GM18502 (cell line): ENCODE measurements at regions not wholly inside any gene's neighbourhood (a gene's known extent, or its start where the extent isn't known, plus 50 kb on each side); places are given as distances from the start of the nearest gene placed in this dataset.

Experiments used
- ATAC-seq: cut with Tn5 transposase; IDR thresholded peaks from one replicate; pipeline ENCODE4 v1.9.1; 2021; ENCODE audit warnings: mild to moderate bottlenecking; ENCODE audit not compliant: unreplicated experiment, poor library complexity

DNA sequence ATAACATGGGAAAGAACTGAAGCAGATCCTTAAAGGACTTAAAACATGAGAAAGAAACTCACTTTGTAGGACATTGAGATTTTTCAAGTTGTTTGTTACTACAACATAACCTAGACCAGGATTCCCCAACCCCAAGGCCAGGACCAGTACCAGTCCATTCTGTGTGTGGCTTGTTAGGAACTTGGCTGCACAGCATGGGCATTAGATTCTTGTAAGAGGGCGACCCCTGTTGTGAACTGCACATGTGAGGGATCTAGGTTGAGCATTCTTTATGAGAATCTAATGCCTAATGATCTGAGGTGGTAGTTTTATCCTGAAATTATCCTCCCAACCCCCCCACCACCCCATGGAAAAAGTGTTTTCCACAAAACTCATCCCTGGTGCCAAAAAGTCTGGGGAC, 566.1 kb downstream of the KCTD8 start:
- ATAC-seq, result no peak

DNA sequence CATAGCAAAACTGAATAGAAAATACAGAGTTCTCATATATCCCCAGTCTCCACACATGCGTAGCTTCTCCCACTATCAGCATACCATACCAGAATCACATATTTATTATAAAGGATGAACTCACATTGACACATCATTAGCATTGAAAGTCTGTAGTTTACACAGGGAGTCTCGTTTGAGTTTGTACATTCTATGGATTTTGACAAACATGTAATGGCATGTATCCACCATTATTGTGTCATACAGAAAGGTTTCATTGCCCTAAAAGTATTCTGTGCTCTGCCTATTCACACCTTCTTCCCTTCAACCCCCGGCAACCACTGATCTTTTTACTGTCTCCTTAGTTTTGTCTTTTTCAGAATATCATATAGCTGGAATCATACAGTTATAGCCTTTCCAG, 562.4 kb downstream of the KCTD8 start:
- ATAC-seq, result no peak

DNA sequence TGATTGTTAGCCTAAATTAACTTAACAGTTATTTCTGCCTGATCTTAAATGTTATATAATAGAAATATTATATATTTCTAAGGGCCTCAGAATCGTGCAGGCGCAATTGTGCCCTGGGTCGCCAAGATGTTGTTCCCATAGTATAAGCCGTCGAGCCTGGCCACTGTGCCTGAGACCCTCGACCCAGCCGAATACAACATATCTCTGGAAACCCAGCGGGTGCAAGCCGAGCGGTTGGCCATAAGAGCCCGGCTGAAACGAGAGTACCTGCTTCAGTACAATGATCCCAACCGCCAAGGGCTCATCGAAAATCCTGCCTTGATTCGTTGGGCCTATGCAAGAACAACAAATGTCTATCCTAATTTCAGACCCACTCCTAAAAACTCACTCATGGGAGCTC, 549.8 kb downstream of the KCTD8 start:
- no peak for ATAC-seq

DNA sequence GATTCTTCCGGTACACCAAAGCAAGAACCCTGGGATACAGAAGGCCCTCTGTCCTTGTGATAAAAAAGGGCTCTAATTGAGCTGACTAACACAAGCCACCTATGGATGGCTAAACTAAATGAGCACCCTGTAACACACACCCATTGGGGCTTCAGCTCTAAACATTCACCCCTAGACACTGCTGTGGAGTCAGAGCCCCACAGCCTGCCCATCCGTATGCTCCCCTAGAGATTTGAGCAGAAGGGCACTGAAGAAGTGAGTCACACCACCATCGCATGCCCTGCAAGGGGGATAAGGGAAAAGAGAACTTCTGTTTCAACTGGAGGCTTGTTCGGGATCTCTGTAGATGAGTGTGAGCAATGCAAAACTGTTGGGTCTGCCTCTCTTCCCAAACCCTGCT, 545.2 kb downstream of the KCTD8 start:
- no peak for ATAC-seq

DNA sequence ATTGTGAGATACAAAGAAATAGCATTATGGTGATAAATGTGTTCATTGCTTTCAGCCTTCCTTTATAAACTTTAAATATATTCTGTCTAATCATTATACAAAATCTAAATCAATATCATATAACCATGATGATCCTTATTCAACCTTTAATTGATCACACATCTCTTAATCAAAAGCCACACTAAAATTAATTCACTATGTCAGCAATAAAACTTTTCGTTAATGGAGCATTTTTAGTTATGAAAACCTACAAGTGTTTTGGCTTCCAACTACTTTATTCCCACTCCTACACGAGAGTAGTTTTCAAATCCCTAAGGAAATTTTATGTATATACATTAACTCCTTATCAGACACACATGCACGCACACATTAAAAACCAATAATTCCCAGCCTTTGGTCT, 530.2 kb downstream of the KCTD8 start:
- no peak for ATAC-seq

- no peak for ATAC-seq
Observed at GRCh38 chr4:43932448-43932847, 516.2 kb downstream of the KCTD8 start.

DNA sequence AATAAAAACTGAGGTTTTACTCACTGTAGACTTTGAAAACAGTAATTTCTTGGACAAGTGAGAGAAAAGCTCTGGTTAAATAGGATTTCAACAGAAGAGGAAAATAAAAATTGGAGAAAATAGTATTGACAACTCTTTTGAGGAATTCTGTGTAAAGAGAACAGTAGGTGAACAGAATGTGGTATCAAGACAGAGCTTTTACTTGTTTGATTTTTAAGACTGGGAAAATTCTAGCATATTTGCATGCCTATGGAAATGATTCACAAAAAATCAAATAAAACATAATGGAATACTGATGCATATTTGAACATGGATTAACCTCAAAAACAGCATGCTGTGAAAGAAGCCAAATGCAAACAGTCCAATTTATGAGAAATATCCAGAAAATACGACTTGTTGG, 504.6 kb downstream of the KCTD8 start:
- ATAC-seq, result no peak

DNA sequence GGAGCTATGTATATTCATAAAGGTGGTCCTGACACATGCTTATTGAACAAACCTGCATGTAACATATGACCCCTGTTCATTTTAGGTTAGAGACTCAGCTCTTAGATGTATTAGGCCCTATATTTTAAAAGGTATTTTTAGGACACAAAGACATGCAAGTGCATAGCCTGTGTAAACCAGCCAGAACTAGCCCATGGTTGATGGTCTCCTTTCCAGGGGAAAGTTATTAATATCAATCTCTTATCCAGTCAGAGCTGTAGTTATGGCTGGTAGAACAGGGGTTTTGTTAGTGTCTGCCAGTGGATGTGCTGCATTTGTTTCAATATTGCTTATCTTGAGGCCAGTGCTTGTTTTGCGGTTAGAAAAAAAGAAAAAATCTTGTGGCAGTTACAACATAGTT, 488.6 kb downstream of the KCTD8 start:
- no peak for ATAC-seq

GRCh38 chr4:43968011-43968410, 480.6 kb downstream of the KCTD8 start:
- no peak for ATAC-seq

DNA sequence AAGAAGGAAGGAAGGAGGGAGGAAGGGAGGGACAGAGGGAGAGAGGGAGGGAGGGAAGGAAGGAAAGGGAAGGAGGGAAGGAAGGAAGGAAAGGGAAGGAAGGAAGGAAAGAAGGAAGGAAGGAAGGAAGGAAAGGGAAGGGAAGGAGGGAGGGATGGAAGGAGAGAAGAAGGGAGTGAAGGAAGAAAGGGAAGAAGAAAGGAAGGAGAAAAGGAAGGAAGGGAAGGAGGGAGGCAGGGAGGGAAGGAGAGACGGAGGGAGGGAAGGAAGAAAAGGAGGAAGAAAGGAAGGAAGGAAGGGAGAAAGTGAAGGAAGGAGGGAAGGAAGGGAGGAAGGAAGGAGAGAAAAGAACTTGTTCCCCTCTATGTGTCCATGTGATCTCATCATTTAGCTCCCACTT, 465.0 kb downstream of the KCTD8 start:
- ATAC-seq, result no peak

GRCh38 chr4:43987331-43987944, 461.2 kb downstream of the KCTD8 start:
- ATAC-seq, result no peak

GRCh38 chr4:43990551-43990950, 458.1 kb downstream of the KCTD8 start:
- no peak for ATAC-seq

DNA sequence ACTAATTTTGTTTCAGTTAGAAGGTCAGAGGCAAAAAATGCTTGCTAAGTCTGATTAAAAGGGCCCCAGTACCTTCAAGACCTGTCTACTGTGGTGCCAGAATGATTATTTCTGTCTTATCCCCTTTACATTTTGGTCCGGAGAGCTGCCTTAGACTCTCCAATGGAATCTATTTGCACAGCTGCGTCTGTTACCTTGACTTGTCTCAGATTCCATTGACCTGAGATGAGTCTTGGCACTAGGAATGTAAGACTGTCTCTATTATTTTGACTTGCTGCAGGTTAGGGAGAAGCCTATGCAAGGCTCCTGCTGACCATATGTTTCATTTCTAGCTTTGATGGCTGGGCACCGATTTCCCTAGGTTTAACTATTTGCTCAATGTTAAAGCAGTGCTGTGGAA, 457.6 kb downstream of the KCTD8 start:
- no peak for ATAC-seq

- no peak for ATAC-seq
Observed at GRCh38 chr4:43992552-43992951, 456.1 kb downstream of the KCTD8 start.

GRCh38 chr4:43993196-43993902, 455.3 kb downstream of the KCTD8 start:
- no peak for ATAC-seq

DNA sequence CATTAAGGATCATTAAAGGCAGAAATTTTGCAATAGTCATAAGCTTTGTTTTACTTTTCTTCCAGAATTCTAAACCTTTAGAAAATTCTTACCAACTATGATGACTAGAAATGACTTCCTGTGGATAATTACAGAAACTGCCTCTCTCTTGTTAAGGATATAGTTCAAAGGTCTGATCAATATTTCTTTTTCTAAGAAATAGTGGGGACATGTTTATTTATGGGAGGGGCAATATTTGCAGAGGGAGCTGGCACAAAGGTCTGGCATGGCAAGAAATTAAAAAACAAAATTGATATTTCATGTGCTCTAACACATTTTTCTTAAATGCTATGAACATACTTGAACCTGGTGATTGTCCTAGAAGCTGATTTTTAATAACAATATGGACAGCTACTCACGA, 448.9 kb downstream of the KCTD8 start:
- ATAC-seq, result no peak

DNA sequence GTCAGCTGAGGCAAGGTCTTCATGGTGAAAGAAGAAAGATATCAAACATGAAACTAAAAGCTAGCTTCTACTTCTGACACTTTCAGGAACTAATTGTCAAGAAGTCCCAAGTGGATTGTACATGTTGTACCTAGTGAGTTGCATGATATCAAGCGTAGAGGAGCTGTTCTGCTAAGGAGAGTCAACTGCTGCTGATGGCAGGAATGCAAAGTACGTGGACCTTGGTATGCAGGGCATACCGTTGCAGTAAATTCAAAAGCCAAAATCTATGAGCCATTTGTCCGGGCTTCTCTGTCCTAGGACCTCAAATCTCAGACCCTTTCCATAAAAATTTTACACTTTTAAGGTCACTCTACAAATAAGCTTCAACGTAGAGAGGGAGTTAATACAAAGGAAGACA, 446.2 kb downstream of the KCTD8 start:
- no peak for ATAC-seq

GRCh38 chr4:44016570-44017421, 431.8 kb downstream of the KCTD8 start:
- no peak for ATAC-seq

DNA sequence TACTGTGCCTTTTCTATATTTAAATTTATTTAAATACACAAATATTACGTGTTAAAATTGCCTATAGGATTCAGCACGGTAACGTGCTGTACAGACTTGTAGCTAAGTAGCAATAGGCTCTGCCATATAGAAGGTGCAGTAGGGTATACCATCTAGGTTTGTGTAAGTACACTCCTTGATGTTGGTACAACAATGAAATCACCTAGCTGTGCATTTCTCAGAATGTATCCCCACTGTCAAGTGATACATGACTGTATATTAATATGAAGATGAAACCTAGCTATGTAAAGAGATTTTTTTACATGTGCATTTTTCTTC, 431.2 kb downstream of the KCTD8 start:
- no peak for ATAC-seq

DNA sequence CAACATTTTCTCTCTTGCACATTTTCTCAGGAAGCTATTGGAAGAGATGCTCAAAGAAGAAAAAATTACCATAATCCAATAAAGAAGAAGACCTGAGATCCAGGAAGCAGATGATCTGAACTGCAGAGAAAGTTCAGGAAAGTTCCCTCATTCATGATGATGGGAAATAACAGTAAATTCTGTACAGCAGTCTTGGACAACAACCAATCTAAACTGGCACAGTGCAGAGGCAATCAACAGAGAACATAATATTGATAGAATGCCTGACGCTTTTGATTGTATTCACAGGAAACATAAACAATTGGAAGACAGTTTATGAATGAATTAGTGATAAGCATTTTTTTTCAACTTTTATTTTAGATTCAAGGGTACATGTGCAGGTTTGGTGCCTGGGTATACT, 428.9 kb downstream of the KCTD8 start:
- ATAC-seq, result no peak

GRCh38 chr4:44025376-44026020, 423.1 kb downstream of the KCTD8 start:
- ATAC-seq, result no peak
